Loucy (cell line): ENCODE measurements at regions not wholly inside any gene's neighbourhood (a gene's known extent, or its start where the extent isn't known, plus 50 kb on each side); places are given as distances from the start of the nearest gene placed in this dataset.

Experiments
- H2AFZ ChIP-seq: fragments of 200-600 bp; sonication (generic); 2 replicates; pipeline ENCODE4 v1.6.0; 2016; ENCODE audit warnings: antibody characterized with exemption, mild to moderate bottlenecking, low read length, moderate library complexity
- H3F3A ChIP-seq: fragments of 200-600 bp; 2 replicates; pipeline ENCODE4 v1.6.0; 2016; ENCODE audit warnings: antibody characterized with exemption, low read depth, mild to moderate bottlenecking
- H3K27me3 ChIP-seq: fragments of 200-600 bp; sonication (generic); 2 replicates; pipeline ENCODE4 v1.6.1; 2014; ENCODE audit warnings: low read length, mild to moderate bottlenecking; ENCODE audit not compliant: insufficient read depth, poor library complexity, severe bottlenecking
- H3K36me3 ChIP-seq: fragments of 200-600 bp; sonication (generic); 2 replicates; pipeline ENCODE4 v1.6.1; 2016; ENCODE audit warnings: low read length; ENCODE audit not compliant: insufficient read depth
- H3K4me1 ChIP-seq: fragments of 200-600 bp; sonication (generic); 2 replicates; pipeline ENCODE4 v1.5.1; 2014; ENCODE audit warnings: low read length, mild to moderate bottlenecking; ENCODE audit not compliant: insufficient read depth, poor library complexity, severe bottlenecking
- H3K4me2 ChIP-seq: fragments of 200-600 bp; sonication (generic); 2 replicates; pipeline ENCODE4 v1.6.0; 2014; ENCODE audit warnings: antibody characterized with exemption, low read length, low read depth, mild to moderate bottlenecking; ENCODE audit not compliant: poor library complexity, severe bottlenecking
- H3K4me3 ChIP-seq: fragments of 200-600 bp; sonication (generic); 2 replicates; pipeline ENCODE4 v1.5.1; 2014; ENCODE audit warnings: low read length, mild to moderate bottlenecking, mixed read lengths; ENCODE audit not compliant: poor library complexity, severe bottlenecking
- H3K79me2 ChIP-seq: fragments of 200-600 bp; sonication (generic); 2 replicates; pipeline ENCODE4 v1.6.1; 2014; ENCODE audit warnings: low read length; ENCODE audit not compliant: insufficient read depth
- H3K9ac ChIP-seq: fragments of 200-600 bp; sonication (generic); 2 replicates; pipeline ENCODE4 v1.6.0; 2014; ENCODE audit warnings: mild to moderate bottlenecking, low read depth, low read length, moderate library complexity; ENCODE audit not compliant: poor library complexity, severe bottlenecking
- H3K9me2 ChIP-seq: fragments of 200-600 bp; sonication (generic); replicated peaks from 2 replicates; pipeline ENCODE4 v1.6.1; 2016; ENCODE audit warnings: low read depth, low read length, mixed read lengths
- H3K9me3 ChIP-seq: fragments of 200-600 bp; sonication (generic); 2 replicates; pipeline ENCODE4 v1.6.1; 2014; ENCODE audit warnings: mild to moderate bottlenecking, antibody characterized with exemption, low read length, low read depth; ENCODE audit not compliant: insufficient read depth
- H4K20me1 ChIP-seq: fragments of 200-600 bp; sonication (generic); 2 replicates; pipeline ENCODE4 v1.6.0; 2014; ENCODE audit warnings: antibody characterized with exemption, low read length, mild to moderate bottlenecking; ENCODE audit not compliant: insufficient read depth, poor library complexity, severe bottlenecking
- EZH2phosphoT487 ChIP-seq: fragments of 200-600 bp; IDR thresholded peaks from 2 replicates; pipeline ENCODE4 v1.6.1; 2018; ENCODE audit warnings: antibody characterized with exemption, mild to moderate bottlenecking, moderate library complexity, borderline replicate concordance
- TF ChIP-seq, protein P1 (sequence below): fragments of 200-600 bp; sonication (generic); conservative IDR thresholded peaks from 2 replicates; pipeline ENCODE4 v1.5.1; 2014; ENCODE audit warnings: mild to moderate bottlenecking, antibody characterized with exemption, low read length

DNA sequence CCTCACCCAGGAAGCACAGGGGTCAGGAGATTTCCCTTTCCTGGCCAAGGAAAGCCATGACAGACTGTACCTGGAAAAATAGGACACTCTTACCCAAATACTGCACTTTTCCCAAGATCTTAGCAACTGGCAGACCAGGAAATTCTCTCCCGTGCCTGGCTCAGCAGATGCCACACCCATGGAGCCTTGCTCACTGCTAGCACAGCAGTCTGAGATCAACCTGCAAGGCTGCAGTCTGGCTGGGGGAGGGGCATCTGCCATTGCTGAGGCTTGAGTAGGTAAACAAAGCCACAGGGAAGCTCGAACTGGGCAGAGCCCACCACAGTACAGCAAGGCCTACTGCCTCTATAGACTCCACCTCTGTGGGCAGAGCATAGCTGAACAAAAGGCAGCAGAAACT, 567.3 kb upstream of the LMCD1 start:
- TF ChIP-seq EZH2phosphoT487: no peak
- TF ChIP-seq, protein P1, sequence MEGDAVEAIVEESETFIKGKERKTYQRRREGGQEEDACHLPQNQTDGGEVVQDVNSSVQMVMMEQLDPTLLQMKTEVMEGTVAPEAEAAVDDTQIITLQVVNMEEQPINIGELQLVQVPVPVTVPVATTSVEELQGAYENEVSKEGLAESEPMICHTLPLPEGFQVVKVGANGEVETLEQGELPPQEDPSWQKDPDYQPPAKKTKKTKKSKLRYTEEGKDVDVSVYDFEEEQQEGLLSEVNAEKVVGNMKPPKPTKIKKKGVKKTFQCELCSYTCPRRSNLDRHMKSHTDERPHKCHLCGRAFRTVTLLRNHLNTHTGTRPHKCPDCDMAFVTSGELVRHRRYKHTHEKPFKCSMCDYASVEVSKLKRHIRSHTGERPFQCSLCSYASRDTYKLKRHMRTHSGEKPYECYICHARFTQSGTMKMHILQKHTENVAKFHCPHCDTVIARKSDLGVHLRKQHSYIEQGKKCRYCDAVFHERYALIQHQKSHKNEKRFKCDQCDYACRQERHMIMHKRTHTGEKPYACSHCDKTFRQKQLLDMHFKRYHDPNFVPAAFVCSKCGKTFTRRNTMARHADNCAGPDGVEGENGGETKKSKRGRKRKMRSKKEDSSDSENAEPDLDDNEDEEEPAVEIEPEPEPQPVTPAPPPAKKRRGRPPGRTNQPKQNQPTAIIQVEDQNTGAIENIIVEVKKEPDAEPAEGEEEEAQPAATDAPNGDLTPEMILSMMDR: no peak
- no peaks in the 10 kb centered on the region for H3K27me3 ChIP-seq
- H3K4me1 ChIP-seq: no peaks in the 10 kb centered on the region
- no peaks in the 10 kb centered on the region for H4K20me1 ChIP-seq
- H3K9me2 ChIP-seq: no peaks in the 10 kb centered on the region
- H3K4me3 ChIP-seq: no peak overlapping the region
- no peaks in the 10 kb centered on the region for H3K36me3 ChIP-seq
- no peaks in the 10 kb centered on the region for H3K79me2 ChIP-seq
- H3K4me2 ChIP-seq: no peak overlapping the region
- H3K9me3 ChIP-seq: no peaks in the 10 kb centered on the region
- no peak overlapping the region for H3K9ac ChIP-seq
- H2AFZ ChIP-seq: no peak overlapping the region
- no peaks in the 10 kb centered on the region for H3F3A ChIP-seq

DNA sequence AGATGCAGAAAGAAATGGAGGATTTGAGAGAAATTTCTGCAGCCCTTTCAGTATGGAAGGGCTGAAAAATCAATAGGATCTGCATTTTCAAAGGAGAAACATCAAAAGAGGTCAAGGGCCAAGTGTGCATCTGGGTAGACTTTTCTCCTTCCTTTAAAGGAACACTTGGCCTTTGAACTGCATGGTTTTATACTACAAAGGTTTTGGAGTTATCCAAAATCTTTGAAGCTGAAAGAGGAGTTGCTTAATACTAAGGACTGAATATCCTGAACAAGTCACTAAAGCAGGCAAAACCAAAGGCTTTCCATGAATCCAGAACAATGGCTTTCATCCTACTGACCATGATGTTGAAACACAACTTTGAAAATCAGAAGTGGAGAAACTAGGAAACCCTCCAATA, 553.7 kb upstream of the LMCD1 start:
- no peaks in the 10 kb centered on the region for H3K36me3 ChIP-seq
- H3K9me3 ChIP-seq: no peaks in the 10 kb centered on the region
- no peaks in the 10 kb centered on the region for H3F3A ChIP-seq
- H3K4me3 ChIP-seq: no peak overlapping the region
- no peak overlapping the region for H2AFZ ChIP-seq
- no peaks in the 10 kb centered on the region for H3K4me1 ChIP-seq
- no peaks in the 10 kb centered on the region for H3K79me2 ChIP-seq
- TF ChIP-seq EZH2phosphoT487: no peak
- TF ChIP-seq, protein P1: no peak
- H3K9ac ChIP-seq: no peak overlapping the region
- H3K9me2 ChIP-seq: no peaks in the 10 kb centered on the region
- no peaks in the 10 kb centered on the region for H3K27me3 ChIP-seq
- no peak overlapping the region for H3K4me2 ChIP-seq
- no peaks in the 10 kb centered on the region for H4K20me1 ChIP-seq

DNA sequence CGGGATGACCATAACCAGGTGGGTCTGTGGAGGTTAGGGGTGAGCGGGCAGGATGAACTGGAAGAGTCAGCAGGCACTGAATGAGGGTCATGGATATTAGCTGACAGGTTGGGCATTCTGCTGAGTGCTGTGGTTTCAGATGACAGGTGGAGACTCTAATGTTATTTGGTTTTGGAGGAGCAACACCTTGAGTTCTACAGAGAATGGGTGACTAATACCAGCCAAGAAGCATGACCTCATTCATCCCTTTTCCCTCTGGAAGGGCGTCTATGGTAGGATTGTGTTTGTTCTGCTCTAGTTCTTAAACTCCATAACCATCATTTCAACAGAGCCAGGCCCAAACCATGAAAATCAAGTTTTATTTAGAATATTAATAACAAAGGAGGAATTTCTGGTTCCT, 550.7 kb upstream of the LMCD1 start:
- H3K36me3 ChIP-seq: no peaks in the 10 kb centered on the region
- no peak overlapping the region for H3K4me2 ChIP-seq
- no peaks in the 10 kb centered on the region for H3K9me2 ChIP-seq
- no peak overlapping the region for H3K9ac ChIP-seq
- H3K4me1 ChIP-seq: no peaks in the 10 kb centered on the region
- H3K27me3 ChIP-seq: no peaks in the 10 kb centered on the region
- TF ChIP-seq EZH2phosphoT487: no peak
- TF ChIP-seq, protein P1: no peak
- no peaks in the 10 kb centered on the region for H4K20me1 ChIP-seq
- no peak overlapping the region for H2AFZ ChIP-seq
- no peaks in the 10 kb centered on the region for H3K79me2 ChIP-seq
- no peaks in the 10 kb centered on the region for H3K9me3 ChIP-seq
- H3F3A ChIP-seq: no peaks in the 10 kb centered on the region
- no peak overlapping the region for H3K4me3 ChIP-seq
